ENCODE measurements at regions not wholly inside any gene's neighbourhood (a gene's known extent, or its start where the extent isn't known, plus 50 kb on each side); places are given as distances from the start of the nearest gene placed in this dataset.
A peak's percentile ranks its signal among the peaks of the same experiment; 100 is the strongest.

GRCh38 chr14:62234849-62235248, 472.6 kb downstream of the SNAPC1 start:
- no peak for TF ChIP-seq CTCF (IDR thresholded peaks at IDR 0.05; ENCODE audit: insufficient read depth, low read length)
- no peak overlapping the region for H3K4me3 ChIP-seq (ENCODE audit: low read depth, low read length)
- DNase-seq (ENCODE audit: low read depth), result no peak

GRCh38 chr14:62244221-62244620, 482.0 kb downstream of the SNAPC1 start:
- no peak overlapping the region for H3K4me3 ChIP-seq (ENCODE audit: low read depth, low read length)
- no peak for DNase-seq (ENCODE audit: low read depth)
- TF ChIP-seq CTCF (IDR thresholded peaks at IDR 0.05; ENCODE audit: insufficient read depth, low read length), result no peak

DNA sequence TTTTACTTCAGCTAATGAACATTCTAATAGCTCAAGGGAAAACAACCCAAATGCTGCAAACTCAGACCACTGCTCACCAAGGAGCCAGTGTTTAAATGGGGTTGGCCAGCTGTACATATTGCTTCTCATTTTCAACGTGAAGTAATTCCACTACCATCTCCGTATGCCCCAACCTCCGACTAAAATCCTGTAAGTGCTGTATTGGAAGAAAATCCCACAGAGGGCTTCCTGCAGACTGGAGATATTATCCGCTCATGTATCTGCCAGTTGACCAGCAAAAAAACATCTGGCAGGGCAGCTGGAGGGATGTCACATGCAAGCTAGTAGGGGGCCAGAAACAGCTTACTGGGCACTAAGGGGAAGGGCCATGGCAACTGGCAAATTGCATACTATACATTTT, 485.0 kb downstream of the SNAPC1 start:
- H3K4me3 ChIP-seq (ENCODE audit: low read depth, low read length), result no peak overlapping the region
- no peak for DNase-seq (ENCODE audit: low read depth)
- TF ChIP-seq CTCF (IDR thresholded peaks at IDR 0.05; ENCODE audit: insufficient read depth, low read length), result no peak

- TF ChIP-seq CTCF (IDR thresholded peaks at IDR 0.05; ENCODE audit: insufficient read depth, low read length), result no peak
- H3K4me3 ChIP-seq (ENCODE audit: low read depth, low read length), result no peak overlapping the region
- no peak for DNase-seq (ENCODE audit: low read depth)
Observed at GRCh38 chr14:62251237-62251636, 489.0 kb downstream of the SNAPC1 start.

- no peak overlapping the region for H3K4me3 ChIP-seq (ENCODE audit: low read depth, low read length)
- no peak for TF ChIP-seq CTCF (IDR thresholded peaks at IDR 0.05; ENCODE audit: insufficient read depth, low read length)
- no peak for DNase-seq (ENCODE audit: low read depth)
Observed at GRCh38 chr14:62253171-62253570, 491.0 kb downstream of the SNAPC1 start.

GRCh38 chr14:62253911-62254310, 491.7 kb downstream of the SNAPC1 start:
- no peak for TF ChIP-seq CTCF (IDR thresholded peaks at IDR 0.05; ENCODE audit: insufficient read depth, low read length)
- H3K4me3 ChIP-seq (ENCODE audit: low read depth, low read length), result no peak overlapping the region
- DNase-seq (ENCODE audit: low read depth), result peak; percentile 0

- TF ChIP-seq CTCF (IDR thresholded peaks at IDR 0.05; ENCODE audit: insufficient read depth, low read length), result no peak
- DNase-seq (ENCODE audit: low read depth), result no peak
- H3K4me3 ChIP-seq (ENCODE audit: low read depth, low read length), result no peak overlapping the region
Observed at GRCh38 chr14:62269204-62269603, 507.0 kb downstream of the SNAPC1 start.

Data from fibroblast of the aortic adventitia (primary cell).